ENCODE measurements at regions not wholly inside any gene's neighbourhood (a gene's known extent, or its start where the extent isn't known, plus 50 kb on each side); places are given as distances from the start of the nearest gene placed in this dataset.

DNA sequence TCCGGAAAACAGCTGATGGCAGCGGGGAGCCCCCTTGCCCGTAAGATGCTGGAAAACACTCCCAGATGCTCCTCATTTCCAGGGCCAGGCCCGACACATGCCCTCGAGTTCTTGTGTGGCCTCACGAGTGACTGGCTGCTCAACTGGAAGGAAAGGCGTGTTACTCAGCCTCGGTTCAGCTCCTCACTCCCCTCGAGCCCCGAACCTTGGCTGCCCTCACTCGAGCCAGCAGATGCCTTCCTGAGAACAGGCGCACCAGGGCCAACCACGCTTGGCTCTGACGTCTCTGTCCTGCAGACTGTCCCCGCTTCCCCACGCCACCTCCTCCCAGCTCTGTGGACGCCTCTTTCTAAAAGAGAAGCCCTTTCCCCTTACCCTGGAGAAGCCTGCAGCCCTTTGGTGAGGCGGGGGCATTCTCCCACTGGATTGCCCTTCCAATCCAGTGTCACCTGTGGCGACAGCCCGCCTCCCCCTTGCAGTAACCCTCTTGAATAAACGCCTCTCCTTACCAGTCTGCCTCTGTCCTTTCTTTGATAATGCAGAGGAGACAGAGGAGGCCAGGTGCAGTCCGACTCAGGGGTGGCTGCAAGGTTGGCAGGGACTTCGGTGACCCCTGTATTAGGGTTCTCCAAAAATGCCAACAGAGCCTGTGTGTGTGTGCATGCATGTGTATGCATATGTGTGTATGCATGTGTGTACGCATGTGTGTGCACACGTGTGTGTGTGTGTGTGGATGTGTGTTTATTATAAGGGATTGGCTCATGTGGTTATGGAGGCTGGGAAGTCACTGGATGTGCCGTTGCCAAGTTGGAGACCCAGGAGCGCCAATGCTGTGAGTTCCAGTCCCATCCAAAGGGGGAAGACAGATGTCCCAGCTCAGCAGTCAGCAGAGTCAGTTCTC is 166.3 kb downstream of the KIF26A start:
- no peak for TF ChIP-seq CTCF (IDR thresholded peaks at IDR 0.05)

DNA sequence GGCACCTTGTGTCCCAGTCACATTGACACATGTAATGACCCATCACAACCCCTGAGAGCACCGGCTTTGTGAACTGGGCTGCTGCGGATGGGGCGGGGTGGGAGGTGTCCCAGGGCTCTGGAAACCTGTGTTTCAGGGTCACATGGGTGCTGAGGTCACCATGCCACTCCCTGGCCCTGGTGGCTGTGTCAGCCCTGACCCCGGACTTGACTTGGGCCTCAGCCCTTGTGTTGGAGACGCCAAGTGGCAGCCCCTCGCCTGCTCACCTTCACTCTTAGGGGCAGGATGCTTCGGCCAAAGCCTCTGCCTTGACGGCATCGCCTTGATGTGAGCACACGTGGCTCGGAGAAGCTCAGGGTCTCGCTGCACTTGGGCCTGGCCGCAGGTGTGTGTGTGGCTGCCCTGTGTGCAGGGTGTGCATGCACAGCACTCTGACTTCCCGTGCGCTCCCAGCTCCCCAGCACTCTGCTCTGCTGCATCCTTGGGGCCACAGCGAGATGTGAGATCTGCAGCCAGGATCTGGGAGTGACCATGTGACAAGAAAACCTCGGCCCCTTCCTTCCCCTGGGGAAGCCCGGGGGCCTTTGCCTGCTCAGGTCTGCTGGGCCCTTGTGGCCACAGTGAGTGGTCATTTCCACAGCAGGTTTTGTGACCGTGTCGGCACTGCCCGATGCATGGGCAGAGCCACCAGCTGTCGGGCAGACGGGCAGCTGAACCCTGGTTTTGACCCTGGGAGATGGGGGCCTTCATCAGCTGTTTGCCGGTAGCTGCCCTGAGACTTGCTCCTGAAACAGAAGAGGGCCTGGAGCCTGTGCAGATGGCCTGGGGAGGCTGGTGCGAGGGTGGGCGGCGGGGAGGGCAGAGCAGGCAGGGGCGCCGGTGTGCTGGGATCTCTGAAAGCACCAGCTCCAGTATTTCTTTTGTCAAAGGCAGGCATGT is 167.4 kb downstream of the KIF26A start:
- TF ChIP-seq CTCF (IDR thresholded peaks at IDR 0.05), result no peak

DNA sequence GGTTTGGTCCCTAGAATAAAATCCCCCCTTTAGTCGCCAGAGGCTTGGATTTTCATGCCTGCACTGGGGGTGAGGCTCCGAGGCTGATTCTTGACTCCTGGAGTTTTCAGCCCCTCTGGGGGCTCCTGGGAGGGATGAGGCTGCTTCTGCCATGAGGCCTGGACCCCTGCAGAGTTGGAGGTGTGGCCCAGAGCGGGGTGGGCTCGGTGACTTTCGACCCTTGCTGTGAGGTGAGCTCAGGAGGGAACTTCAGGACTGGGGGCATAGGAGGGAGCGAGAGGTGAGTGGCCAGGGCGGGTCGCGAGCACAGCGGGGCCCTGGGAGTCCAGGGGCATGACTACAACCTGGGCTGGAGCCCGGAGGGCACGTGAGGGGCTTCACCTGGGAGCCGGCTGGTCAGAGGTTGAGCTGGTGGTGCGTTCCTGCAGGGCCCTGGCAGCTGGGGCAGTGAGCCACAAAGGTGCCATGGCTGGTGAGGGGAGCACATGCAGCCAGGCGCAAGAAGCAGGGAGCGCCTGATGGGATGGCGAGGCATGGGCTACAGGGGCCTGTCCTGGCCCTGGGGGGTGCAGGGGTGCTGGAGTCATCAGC is 168.2 kb downstream of the KIF26A start:
- no peak for TF ChIP-seq CTCF (IDR thresholded peaks at IDR 0.05)

- no peak for TF ChIP-seq CTCF (IDR thresholded peaks at IDR 0.05)
Observed at GRCh38 chr14:104307246-104307626, 168.8 kb downstream of the KIF26A start.

DNA sequence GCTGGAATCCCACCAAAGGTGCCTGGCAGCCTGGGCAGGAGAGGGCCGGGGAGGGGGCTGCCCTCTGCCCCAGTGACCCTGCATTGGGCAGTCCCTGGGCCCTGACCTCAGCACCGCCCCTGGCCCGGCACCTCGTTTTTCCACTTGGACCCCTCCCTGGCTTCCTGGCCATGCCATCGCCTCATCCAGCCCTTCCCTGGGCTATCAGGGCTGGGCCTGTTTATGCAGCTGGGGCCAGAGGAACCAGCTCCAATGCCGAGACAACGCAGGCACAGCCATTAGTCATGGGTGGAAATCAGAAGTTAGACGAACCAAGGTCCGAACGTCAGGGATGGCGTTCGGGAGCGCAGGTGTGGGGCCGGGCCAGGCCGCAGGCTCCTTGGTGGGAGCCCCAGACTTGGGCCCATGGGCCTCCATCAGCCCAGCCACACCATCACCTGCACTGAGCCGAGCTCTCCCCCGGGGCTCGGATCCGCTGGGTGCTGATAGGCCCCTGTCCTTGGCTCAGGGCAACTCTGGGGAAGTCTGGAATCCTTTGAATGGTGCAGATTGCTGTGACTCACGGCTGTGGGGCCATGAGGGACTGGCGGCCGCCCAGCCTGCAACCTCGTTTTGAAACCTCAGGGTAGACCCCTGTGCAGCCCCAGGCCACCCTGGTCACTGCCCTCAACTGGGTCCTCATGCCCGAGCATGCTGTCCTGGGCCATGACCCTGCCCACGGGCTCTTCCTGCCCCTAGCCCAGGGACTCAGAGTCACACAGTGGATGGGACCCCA is 169.4 kb downstream of the KIF26A start:
- TF ChIP-seq CTCF (IDR thresholded peaks at IDR 0.05), result no peak

- TF ChIP-seq CTCF (IDR thresholded peaks at IDR 0.05), result no peak
Observed at GRCh38 chr14:104309657-104310369, 171.4 kb downstream of the KIF26A start.

Measured in LNCAP (cell line).